ENCODE measurements at regions not wholly inside any gene's neighbourhood (a gene's known extent, or its start where the extent isn't known, plus 50 kb on each side); places are given as distances from the start of the nearest gene placed in this dataset.

DNA sequence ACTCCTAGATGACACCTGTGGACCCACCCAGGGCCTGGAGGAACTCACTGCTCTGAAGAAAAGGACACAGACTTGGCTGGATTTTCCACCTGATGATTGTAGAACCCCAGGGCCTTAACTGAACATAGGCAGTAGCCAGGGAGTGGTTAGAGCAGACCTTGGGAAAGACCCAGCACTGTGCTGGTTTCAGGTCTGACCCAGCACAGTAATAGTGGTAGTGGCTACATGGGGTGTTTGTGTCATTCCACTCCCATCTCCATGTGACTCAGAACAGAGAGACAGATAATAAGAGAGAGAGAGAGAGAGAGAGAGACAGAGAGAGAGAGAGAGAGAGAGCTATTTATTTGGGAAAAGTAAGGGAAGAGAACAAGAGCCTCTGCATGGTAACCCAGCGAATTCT lies 239.1 kb upstream of the MEOX2 start:
- H3K36me3 ChIP-seq (replicated peaks in 1 of 2; ENCODE audit: insufficient read depth in 1 of 2, low read depth in 2 of 2): no peaks in the 10 kb centered on the region
- no peak overlapping the region for H3K27ac ChIP-seq
- 60 to 79% methylated on average over 1 of the region's 1 CpG for WGBS, 2 donors
- ATAC-seq (no peak), DNase-seq (no peak)
- H3K9me3 ChIP-seq: no peaks in the 10 kb centered on the region
- no peak overlapping the region for H3K4me3 ChIP-seq
- no peak for TF ChIP-seq POLR2A (IDR thresholded peaks at IDR 0.05)
- TF ChIP-seq, protein P1, sequence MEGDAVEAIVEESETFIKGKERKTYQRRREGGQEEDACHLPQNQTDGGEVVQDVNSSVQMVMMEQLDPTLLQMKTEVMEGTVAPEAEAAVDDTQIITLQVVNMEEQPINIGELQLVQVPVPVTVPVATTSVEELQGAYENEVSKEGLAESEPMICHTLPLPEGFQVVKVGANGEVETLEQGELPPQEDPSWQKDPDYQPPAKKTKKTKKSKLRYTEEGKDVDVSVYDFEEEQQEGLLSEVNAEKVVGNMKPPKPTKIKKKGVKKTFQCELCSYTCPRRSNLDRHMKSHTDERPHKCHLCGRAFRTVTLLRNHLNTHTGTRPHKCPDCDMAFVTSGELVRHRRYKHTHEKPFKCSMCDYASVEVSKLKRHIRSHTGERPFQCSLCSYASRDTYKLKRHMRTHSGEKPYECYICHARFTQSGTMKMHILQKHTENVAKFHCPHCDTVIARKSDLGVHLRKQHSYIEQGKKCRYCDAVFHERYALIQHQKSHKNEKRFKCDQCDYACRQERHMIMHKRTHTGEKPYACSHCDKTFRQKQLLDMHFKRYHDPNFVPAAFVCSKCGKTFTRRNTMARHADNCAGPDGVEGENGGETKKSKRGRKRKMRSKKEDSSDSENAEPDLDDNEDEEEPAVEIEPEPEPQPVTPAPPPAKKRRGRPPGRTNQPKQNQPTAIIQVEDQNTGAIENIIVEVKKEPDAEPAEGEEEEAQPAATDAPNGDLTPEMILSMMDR (IDR thresholded peaks at IDR 0.05): no peak
- intact Hi-C loops (cut with DNase I): no loop called here
- no peaks in the 10 kb centered on the region for H3K27me3 ChIP-seq
- H3K4me1 ChIP-seq: no peaks in the 10 kb centered on the region

- WGBS, 2 donors: 71 to 75% methylated on average over 1 of the region's 1 CpG
- no peak for DNase-seq
Measured at GRCh38 chr7:15924910-15925309, 238.4 kb upstream of the MEOX2 start.

DNA sequence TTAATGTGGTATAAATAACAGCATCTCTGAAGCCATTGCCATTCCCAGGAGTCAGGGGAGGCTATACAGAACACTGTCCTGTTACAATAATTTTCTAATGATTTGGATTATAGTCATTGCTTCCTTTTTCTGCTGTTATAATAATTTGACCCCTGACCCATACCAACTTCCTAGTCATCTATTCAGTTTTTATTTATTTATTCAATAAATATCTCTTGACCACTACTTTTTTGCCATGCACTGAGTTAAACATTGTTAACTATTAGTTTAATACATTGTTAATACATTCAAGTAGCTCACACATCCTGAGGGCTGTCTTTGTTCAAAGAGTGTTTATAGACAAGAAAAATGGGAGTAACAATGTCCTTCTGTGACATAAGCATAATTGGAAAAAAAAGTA lies 235.5 kb upstream of the MEOX2 start:
- intact Hi-C loops (cut with DNase I): no loop called here
- H3K27me3 ChIP-seq: no peaks in the 10 kb centered on the region

More at GRCh38 chr7:15924910-15925309, 238.4 kb upstream of the MEOX2 start:
- intact Hi-C loops (cut with DNase I): no loop called here
- no peaks in the 10 kb centered on the region for H3K27me3 ChIP-seq
- TF ChIP-seq POLR2A (IDR thresholded peaks at IDR 0.05): no peak
- no peaks in the 10 kb centered on the region for H3K36me3 ChIP-seq (replicated peaks in 1 of 2; ENCODE audit: insufficient read depth in 1 of 2, low read depth in 2 of 2)
- H3K4me3 ChIP-seq: no peak overlapping the region
- no peaks in the 10 kb centered on the region for H3K9me3 ChIP-seq
- H3K4me1 ChIP-seq: no peaks in the 10 kb centered on the region
- no peak overlapping the region for H3K27ac ChIP-seq
- no peak for ATAC-seq

DNA sequence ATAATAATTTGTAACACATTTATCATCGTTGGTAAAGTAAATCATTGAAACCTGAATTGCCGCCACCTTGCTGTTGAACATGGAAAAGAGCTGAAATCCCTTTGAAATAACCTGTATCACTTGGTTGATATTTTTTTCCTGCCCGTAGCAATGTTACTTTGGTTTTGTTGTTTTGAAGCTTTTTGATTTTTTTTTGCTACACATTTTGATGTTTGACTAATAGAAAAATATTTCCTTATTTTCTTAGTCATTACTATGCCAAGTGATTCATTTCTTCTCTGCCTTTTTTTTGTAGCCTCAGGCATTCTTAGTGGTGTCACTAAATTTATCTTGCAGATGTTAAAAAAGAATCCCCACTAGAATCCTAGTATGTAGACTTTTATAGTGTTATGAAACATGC lies 235.1 kb upstream of the MEOX2 start:
- Histone ChIP-seq H3K4me3 (no peak overlapping the region), H3K9me3 (no peaks in the 10 kb centered on the region), H3K27me3 (no peaks in the 10 kb centered on the region), H3K4me1 (no peaks in the 10 kb centered on the region), H3K36me3 (replicated peaks in 1 of 2; ENCODE audit: insufficient read depth in 1 of 2, low read depth in 2 of 2) (no peaks in the 10 kb centered on the region), H3K27ac (no peak overlapping the region)
- TF ChIP-seq POLR2A (IDR thresholded peaks at IDR 0.05): no peak
- TF ChIP-seq, protein P1 (IDR thresholded peaks at IDR 0.05): no peak
- no peak for DNase-seq
- intact Hi-C loops (cut with DNase I): no loop called here
- WGBS, 2 donors: 43 to 54% methylated on average over 3 of the region's 3 CpGs
- no peak for ATAC-seq

More for the DNA sequence above, 235.5 kb upstream of the MEOX2 start:
- Histone ChIP-seq H3K4me1 (no peaks in the 10 kb centered on the region), H3K9me3 (no peaks in the 10 kb centered on the region), H3K4me3 (no peak overlapping the region), H3K27ac (no peak overlapping the region), H3K36me3 (replicated peaks in 1 of 2; ENCODE audit: insufficient read depth in 1 of 2, low read depth in 2 of 2) (no peaks in the 10 kb centered on the region)
- ATAC-seq: no peak
- DNase-seq: no peak
- TF ChIP-seq POLR2A (IDR thresholded peaks at IDR 0.05): no peak
- TF ChIP-seq, protein P1 (IDR thresholded peaks at IDR 0.05): no peak

- DNase-seq (no peak), ATAC-seq (no peak)
- WGBS, 2 donors: 57 to 73% methylated on average over 7 of the region's 7 CpGs
- Histone ChIP-seq H3K27ac (no peak overlapping the region), H3K4me3 (no peak overlapping the region), H3K9me3 (no peaks in the 10 kb centered on the region), H3K36me3 (replicated peaks in 1 of 2; ENCODE audit: insufficient read depth in 1 of 2, low read depth in 2 of 2) (no peaks in the 10 kb centered on the region), H3K27me3 (no peaks in the 10 kb centered on the region), H3K4me1 (no peaks in the 10 kb centered on the region)
- TF ChIP-seq POLR2A (IDR thresholded peaks at IDR 0.05): no peak
- TF ChIP-seq, protein P1 (IDR thresholded peaks at IDR 0.05): no peak
- intact Hi-C loops (cut with DNase I): no loop called here
Measured at GRCh38 chr7:15920953-15921352, 234.5 kb upstream of the MEOX2 start.
